Right lobe of liver (tissue), 6 donors: ENCODE measurements at regions not wholly inside any gene's neighbourhood (a gene's known extent, or its start where the extent isn't known, plus 50 kb on each side); places are given as distances from the start of the nearest gene placed in this dataset.

ENCODE experiments used
- ATAC-seq, 4 donors: fragments of 200-7000 bp; cut with Tn5 transposase; one replicate each; pipeline ENCODE4 v1.9.1; 2020; ENCODE audit warnings: mild to moderate bottlenecking in 4 of 4, moderate library complexity in 4 of 4
- DNase-seq, 3 donors: peaks; one replicate each; pipeline ENCODE4 v3.0.0-alpha.2; 2020
- H3K27ac ChIP-seq, 3 donors: fragments of 200-600 bp; one replicate each; pipeline ENCODE4 v1.8.0; 2022
- H3K27me3 ChIP-seq, 2 donors: fragments of 200-600 bp; one replicate each; pipeline ENCODE4 v1.8.0; 2022
- H3K36me3 ChIP-seq, 4 donors: fragments of 200-600 bp; sonication (generic) in 1 of 4; one replicate each; pipeline versions ENCODE4 v1.5.1 to v1.8.0; 2017 to 2022; ENCODE audit warnings: control low read depth in 1 of 4
- H3K4me1 ChIP-seq, 4 donors: fragments of 200-600 bp; sonication (generic) in 1 of 4; one replicate each; pipeline versions ENCODE4 v1.5.1 to v1.8.0; 2017 to 2022; ENCODE audit warnings: control low read depth in 1 of 4
- H3K4me3 ChIP-seq, 3 donors: fragments of 200-600 bp; one replicate each; pipeline ENCODE4 v1.8.0; 2022
- H3K9me3 ChIP-seq, 4 donors: fragments of 200-600 bp; sonication (generic) in 1 of 4; one replicate each; pipeline versions ENCODE4 v1.5.1 to v1.8.0; 2017 to 2022; ENCODE audit warnings: control low read depth in 1 of 4
- CTCF ChIP-seq, 4 donors: fragments of 200-600 bp in 3 of 4; fragments of 450-650 bp in 1 of 4; IDR thresholded peaks; one replicate each; pipeline versions ENCODE4 v1.5.1 to v1.8.0; 2016 to 2022; ENCODE audit warnings: antibody characterized with exemption in 4 of 4, mild to moderate bottlenecking in 2 of 4
- POLR2A ChIP-seq: fragments of 450-650 bp; IDR thresholded peaks from one replicate; pipeline ENCODE4 v1.6.1; 2017; ENCODE audit warnings: antibody characterized with exemption, mild to moderate bottlenecking
- WGBS: methylation state at CpG from one replicate; pipeline ENCODE4 v1.1.6; 2018; ENCODE audit warnings: low coverage, low lambda C conversion rate; ENCODE audit not compliant: insufficient coverage; ENCODE audit errors: missing lambda C conversion rate; 5-methylcytosine and 5-hydroxymethylcytosine counted together
- intact Hi-C, 2 donors: fragments of 100-400 bp; cut with DNase I; formaldehyde crosslinking; loops; one replicate each; pipeline versions ENCODE4 v1.11.2 to v1.14.1; 2022
- donor health status: DM: no; HTN: yes; CAD: no.
- donor health status: DM: no; HTN: no; CAD: no.
- donor health status: DM: no; HTN: no; CAD: no.
- donor health status: DM: no; HTN: yes; CAD: no.
- donor health status: DM: no; HTN: yes; CAD: no.

- WGBS: 67% methylated on average over 1 of the region's 3 CpGs
- Histone ChIP-seq H3K27me3 (no peaks in the 10 kb centered on the region), H3K4me1 (no peaks in the 10 kb centered on the region), H3K27ac (no peak overlapping the region), H3K4me3 (no peak overlapping the region), H3K36me3 (no peaks in the 10 kb centered on the region), H3K9me3 (no peaks in the 10 kb centered on the region)
- ATAC-seq (no peak), DNase-seq (no peak)
- intact Hi-C loops: loop anchor here in 1 of 2 donors (10.0 kb wide), 1 partner anchor 263 kb away; no protein-coding TSS in a partner anchor
- TF ChIP-seq CTCF (IDR thresholded peaks at IDR 0.05) (no peak), POLR2A (no peak)
Measured at GRCh38 chr2:100722125-100722524, 97.8 kb upstream of the NPAS2 start.

GRCh38 chr2:100726866-100727265 lies 93.1 kb upstream of the NPAS2 start:
- no peaks in the 10 kb centered on the region for H3K27me3 ChIP-seq
- intact Hi-C loops: loop anchor here (5.0 to 10.0 kb wide), 2 partner anchors 255 to 258 kb away; no protein-coding TSS in a partner anchor
- ATAC-seq (no peak), DNase-seq (no peak)
- no peak overlapping the region for H3K27ac ChIP-seq
- no peak overlapping the region for H3K4me3 ChIP-seq
- H3K36me3 ChIP-seq: no peaks in the 10 kb centered on the region
- H3K4me1 ChIP-seq: no peaks in the 10 kb centered on the region
- TF ChIP-seq CTCF (IDR thresholded peaks at IDR 0.05) (no peak), POLR2A (no peak)
- WGBS: 66% methylated on average over 2 of the region's 2 CpGs
- no peaks in the 10 kb centered on the region for H3K9me3 ChIP-seq

GRCh38 chr2:100730290-100730868 lies 89.6 kb upstream of the NPAS2 start:
- Histone ChIP-seq H3K9me3 (no peaks in the 10 kb centered on the region), H3K27me3 (no peaks in the 10 kb centered on the region), H3K36me3 (no peaks in the 10 kb centered on the region), H3K4me3 (no peak overlapping the region), H3K4me1 (peaks cover 0 to 10% (median 0%) of the 10 kb centered on the region in 4 donors), H3K27ac (no peak overlapping the region)
- intact Hi-C loops: no loop called here
- 44% methylated on average over 6 of the region's 6 CpGs for WGBS
- peak; percentile 69 to 74 (median 71) for DNase-seq
- peak; percentile 86 to 91 (median 90) for ATAC-seq
- TF ChIP-seq POLR2A (no peak), CTCF (IDR thresholded peaks at IDR 0.05) (peak; percentile 63 to 79 (median 72))

GRCh38 chr2:100731535-100731981 lies 88.4 kb upstream of the NPAS2 start:
- Histone ChIP-seq H3K36me3 (no peaks in the 10 kb centered on the region), H3K4me1 (peaks cover 0 to 10% (median 0%) of the 10 kb centered on the region in 4 donors), H3K27me3 (no peaks in the 10 kb centered on the region), H3K4me3 (no peak overlapping the region), H3K27ac (no peak overlapping the region), H3K9me3 (no peaks in the 10 kb centered on the region)
- DNase-seq (no peak), ATAC-seq (no peak)
- whole genome bisulfite sequencing: 60% methylated on average over 3 of the region's 3 CpGs
- no peak for TF ChIP-seq POLR2A
- no peak for TF ChIP-seq CTCF (IDR thresholded peaks at IDR 0.05)
- intact Hi-C loops: no loop called here
